Activated naive CD4-positive, alpha-beta T cell treated with anti-CD3 and anti-CD28 coated beads, Interleukin-2, amount 50 U/mL, for 24 hours (primary cell): ENCODE measurements at regions not wholly inside any gene's neighbourhood (a gene's known extent, or its start where the extent isn't known, plus 50 kb on each side); places are given as distances from the start of the nearest gene placed in this dataset.

ENCODE experiments used
- H3K27ac Mint-ChIP-seq: one replicate; pipeline ENCODE4 v1.8.0; 2021; ENCODE audit warnings: mild to moderate bottlenecking, mixed read lengths
- H3K27me3 Mint-ChIP-seq: one replicate; pipeline ENCODE4 v1.8.0; 2021; ENCODE audit warnings: mixed read lengths
- H3K36me3 Mint-ChIP-seq: one replicate; pipeline ENCODE4 v1.8.0; 2021; ENCODE audit warnings: mixed read lengths
- H3K4me1 Mint-ChIP-seq: one replicate; pipeline ENCODE4 v1.8.0; 2021; ENCODE audit warnings: mixed read lengths
- H3K4me3 Mint-ChIP-seq: one replicate; pipeline ENCODE4 v1.8.0; 2021; ENCODE audit warnings: mild to moderate bottlenecking, mixed read lengths
- H3K9me3 Mint-ChIP-seq: one replicate; pipeline ENCODE4 v1.8.0; 2021; ENCODE audit warnings: mixed read lengths

- no peak overlapping the region for H3K27ac Mint-ChIP-seq
- H3K9me3 Mint-ChIP-seq, result no peaks in the 10 kb centered on the region
- peaks cover 15% of the 10 kb centered on the region for H3K4me1 Mint-ChIP-seq
- no peak overlapping the region for H3K4me3 Mint-ChIP-seq
- peaks cover 6% of the 10 kb centered on the region for H3K27me3 Mint-ChIP-seq
- H3K36me3 Mint-ChIP-seq, result no peaks in the 10 kb centered on the region
These were observed 587.2 kb upstream of the ATP2B1 start for GRCh38 chr12:90295858-90296257.

DNA sequence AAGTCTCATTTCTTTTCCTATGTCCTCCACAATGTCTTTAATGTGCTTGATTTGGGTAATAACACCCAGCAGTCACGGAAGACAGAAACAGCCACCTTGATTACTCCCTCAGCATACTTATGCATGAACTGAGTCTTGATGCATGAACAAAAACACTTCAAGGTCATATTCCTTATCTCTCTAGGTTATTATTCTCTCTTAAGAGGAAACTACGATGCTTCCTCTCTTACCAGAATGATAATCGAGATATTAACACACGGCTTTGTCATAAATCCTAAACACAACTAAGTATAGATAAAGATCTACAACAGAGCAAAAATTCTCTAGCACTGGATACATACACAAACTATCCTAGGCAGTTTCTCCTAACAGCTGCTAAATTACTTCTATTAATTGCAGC is 583.5 kb upstream of the ATP2B1 start:
- H3K4me3 Mint-ChIP-seq, result no peak overlapping the region
- H3K9me3 Mint-ChIP-seq, result peaks cover 6% of the 10 kb centered on the region
- peaks cover 3% of the 10 kb centered on the region for H3K36me3 Mint-ChIP-seq
- peaks cover 6% of the 10 kb centered on the region for H3K27me3 Mint-ChIP-seq
- H3K4me1 Mint-ChIP-seq, result no peaks in the 10 kb centered on the region
- H3K27ac Mint-ChIP-seq, result no peak overlapping the region

DNA sequence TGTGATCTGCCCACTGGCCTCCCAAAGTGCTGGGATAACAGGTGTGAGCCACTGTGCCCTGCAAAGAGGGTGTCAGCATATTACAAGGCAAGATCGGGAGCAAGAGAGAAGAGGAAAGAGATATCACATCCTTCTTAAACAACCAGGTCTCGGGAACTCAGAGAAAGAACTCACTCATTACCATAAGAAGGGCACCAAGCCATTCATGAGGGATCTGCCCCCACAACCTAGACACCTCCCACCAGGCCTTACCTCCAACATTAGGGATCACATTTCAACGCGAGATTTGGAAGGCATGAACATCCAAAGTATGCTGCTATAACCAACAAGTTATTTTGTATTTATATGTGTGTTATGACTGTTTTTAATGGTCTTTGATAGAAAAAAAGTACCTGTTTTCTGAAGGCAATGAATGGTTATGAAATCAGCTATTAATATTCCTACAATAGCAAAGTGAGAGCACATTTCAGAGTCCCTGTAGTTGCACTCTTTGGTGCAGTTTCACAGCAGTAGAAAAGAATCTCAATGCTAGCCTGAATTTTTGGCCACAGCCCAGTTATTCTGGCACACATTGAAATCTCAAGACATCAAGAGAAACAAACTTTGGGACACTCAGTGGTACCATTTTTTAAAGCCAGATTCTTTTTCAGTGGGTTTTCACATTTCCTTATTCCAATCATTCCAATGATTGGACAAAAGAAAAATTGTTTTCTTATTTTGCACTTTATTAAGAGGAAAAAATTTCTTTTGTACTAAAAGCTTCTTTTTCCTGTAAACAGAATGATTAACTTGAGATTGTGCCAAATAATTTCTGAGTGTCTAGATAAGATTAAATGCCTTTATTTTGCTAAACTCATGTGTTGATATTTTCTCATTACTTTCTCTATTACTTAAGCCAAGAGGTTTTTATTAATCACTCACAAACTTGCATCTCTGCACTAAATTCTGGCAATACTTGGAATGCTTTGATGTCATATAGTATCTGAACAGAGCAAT is 582.6 kb upstream of the ATP2B1 start:
- H3K36me3 Mint-ChIP-seq, result peaks cover 3% of the 10 kb centered on the region
- peaks cover 6% of the 10 kb centered on the region for H3K9me3 Mint-ChIP-seq
- H3K27ac Mint-ChIP-seq, result no peak overlapping the region
- no peak overlapping the region for H3K4me3 Mint-ChIP-seq
- H3K27me3 Mint-ChIP-seq, result peaks cover 6% of the 10 kb centered on the region
- no peaks in the 10 kb centered on the region for H3K4me1 Mint-ChIP-seq

GRCh38 chr12:90287585-90287984 is 578.9 kb upstream of the ATP2B1 start:
- no peak overlapping the region for H3K27ac Mint-ChIP-seq
- no peaks in the 10 kb centered on the region for H3K4me1 Mint-ChIP-seq
- H3K36me3 Mint-ChIP-seq, result peaks cover 3% of the 10 kb centered on the region
- H3K4me3 Mint-ChIP-seq, result no peak overlapping the region
- peaks cover 2% of the 10 kb centered on the region for H3K27me3 Mint-ChIP-seq
- peaks cover 6% of the 10 kb centered on the region for H3K9me3 Mint-ChIP-seq

GRCh38 chr12:90281154-90281868 is 572.7 kb upstream of the ATP2B1 start:
- H3K36me3 Mint-ChIP-seq, result no peaks in the 10 kb centered on the region
- H3K9me3 Mint-ChIP-seq, result no peaks in the 10 kb centered on the region
- no peaks in the 10 kb centered on the region for H3K27me3 Mint-ChIP-seq

GRCh38 chr12:90280564-90281058 is 572.0 kb upstream of the ATP2B1 start:
- peak overlapping the region; percentile 85 for H3K27ac Mint-ChIP-seq
- H3K36me3 Mint-ChIP-seq, result no peaks in the 10 kb centered on the region
- no peaks in the 10 kb centered on the region for H3K27me3 Mint-ChIP-seq
- no peaks in the 10 kb centered on the region for H3K9me3 Mint-ChIP-seq
- peaks cover 15% of the 10 kb centered on the region for H3K4me1 Mint-ChIP-seq
- no peak overlapping the region for H3K4me3 Mint-ChIP-seq

More at GRCh38 chr12:90281154-90281868, 572.7 kb upstream of the ATP2B1 start:
- Mint-ChIP-seq H3K4me1 (peaks cover 15% of the 10 kb centered on the region), H3K4me3 (no peak overlapping the region), H3K27ac (peak overlapping the region; percentile 85)

DNA sequence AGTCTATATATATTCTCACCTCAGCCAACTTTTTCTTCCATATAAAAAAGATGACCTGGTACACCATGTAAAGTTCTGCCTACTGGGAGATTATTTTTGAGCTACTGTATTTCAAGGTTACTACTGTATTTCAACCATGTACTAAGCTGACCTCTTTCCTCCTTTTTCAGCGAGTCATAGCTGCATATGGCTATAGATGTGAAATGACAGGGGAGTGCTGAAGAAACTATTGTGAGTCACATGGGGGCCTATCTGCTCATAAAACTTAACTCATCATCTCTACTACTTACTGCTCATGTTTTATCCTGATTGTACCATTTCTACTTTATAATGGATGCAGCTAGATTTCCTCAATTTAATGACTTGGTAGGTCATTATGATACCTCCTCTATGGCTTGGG is 571.4 kb upstream of the ATP2B1 start:
- Mint-ChIP-seq H3K4me1 (peaks cover 15% of the 10 kb centered on the region), H3K27ac (no peak overlapping the region)

GRCh38 chr12:90275088-90275487 is 566.5 kb upstream of the ATP2B1 start:
- Mint-ChIP-seq H3K4me1 (peaks cover 5% of the 10 kb centered on the region), H3K9me3 (no peaks in the 10 kb centered on the region), H3K27me3 (no peaks in the 10 kb centered on the region), H3K36me3 (no peaks in the 10 kb centered on the region), H3K27ac (no peak overlapping the region), H3K4me3 (no peak overlapping the region)

More for the DNA sequence above, 571.4 kb upstream of the ATP2B1 start:
- H3K9me3 Mint-ChIP-seq, result no peaks in the 10 kb centered on the region
- no peak overlapping the region for H3K4me3 Mint-ChIP-seq
- no peaks in the 10 kb centered on the region for H3K36me3 Mint-ChIP-seq
- no peaks in the 10 kb centered on the region for H3K27me3 Mint-ChIP-seq

GRCh38 chr12:90274407-90274806 is 565.8 kb upstream of the ATP2B1 start:
- Mint-ChIP-seq H3K9me3 (no peaks in the 10 kb centered on the region), H3K4me1 (no peaks in the 10 kb centered on the region), H3K4me3 (no peak overlapping the region), H3K27me3 (no peaks in the 10 kb centered on the region), H3K27ac (no peak overlapping the region), H3K36me3 (no peaks in the 10 kb centered on the region)

GRCh38 chr12:90268574-90268973 is 559.9 kb upstream of the ATP2B1 start:
- Mint-ChIP-seq H3K27me3 (peaks cover 4% of the 10 kb centered on the region), H3K36me3 (no peaks in the 10 kb centered on the region), H3K9me3 (no peaks in the 10 kb centered on the region), H3K4me1 (no peaks in the 10 kb centered on the region), H3K27ac (no peak overlapping the region), H3K4me3 (no peak overlapping the region)

DNA sequence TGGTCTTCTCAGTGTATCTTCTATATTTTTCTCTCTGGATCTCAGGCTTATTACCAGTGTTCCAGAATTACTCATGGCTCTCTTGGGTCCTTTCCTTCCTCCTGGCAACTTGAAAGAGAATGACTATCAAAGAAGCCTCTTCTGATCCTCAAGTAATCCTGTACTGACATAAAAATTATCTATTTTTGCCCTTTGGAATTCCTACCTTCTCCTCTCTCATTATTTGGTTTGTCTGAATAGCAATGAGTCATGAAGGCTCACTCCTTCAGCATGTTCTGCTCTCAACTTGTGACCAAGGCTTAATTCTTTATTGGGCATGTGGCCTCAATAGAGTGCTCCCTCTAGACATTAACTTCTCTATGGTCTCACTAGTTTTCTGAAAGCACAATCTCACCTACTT is 553.6 kb upstream of the ATP2B1 start:
- Mint-ChIP-seq H3K4me3 (no peak overlapping the region), H3K9me3 (no peaks in the 10 kb centered on the region), H3K27me3 (peaks cover 8% of the 10 kb centered on the region), H3K27ac (no peak overlapping the region), H3K36me3 (no peaks in the 10 kb centered on the region), H3K4me1 (no peaks in the 10 kb centered on the region)

GRCh38 chr12:90261283-90261682 is 552.6 kb upstream of the ATP2B1 start:
- H3K27me3 Mint-ChIP-seq, result peaks cover 8% of the 10 kb centered on the region
- no peaks in the 10 kb centered on the region for H3K9me3 Mint-ChIP-seq
- no peaks in the 10 kb centered on the region for H3K36me3 Mint-ChIP-seq
- H3K4me3 Mint-ChIP-seq, result no peak overlapping the region
- no peaks in the 10 kb centered on the region for H3K4me1 Mint-ChIP-seq
- no peak overlapping the region for H3K27ac Mint-ChIP-seq

GRCh38 chr12:90260136-90260535 is 551.5 kb upstream of the ATP2B1 start:
- H3K4me1 Mint-ChIP-seq, result no peaks in the 10 kb centered on the region
- H3K36me3 Mint-ChIP-seq, result no peaks in the 10 kb centered on the region
- no peak overlapping the region for H3K27ac Mint-ChIP-seq
- H3K9me3 Mint-ChIP-seq, result no peaks in the 10 kb centered on the region
- H3K4me3 Mint-ChIP-seq, result no peak overlapping the region
- peaks cover 5% of the 10 kb centered on the region for H3K27me3 Mint-ChIP-seq

GRCh38 chr12:90257927-90258624 is 549.4 kb upstream of the ATP2B1 start:
- Mint-ChIP-seq H3K4me3 (no peak overlapping the region), H3K9me3 (no peaks in the 10 kb centered on the region), H3K4me1 (peaks cover 9% of the 10 kb centered on the region), H3K27ac (no peak overlapping the region), H3K27me3 (peaks cover 2% of the 10 kb centered on the region), H3K36me3 (no peaks in the 10 kb centered on the region)

GRCh38 chr12:90254796-90255195 is 546.2 kb upstream of the ATP2B1 start:
- H3K27me3 Mint-ChIP-seq, result no peaks in the 10 kb centered on the region
- peaks cover 9% of the 10 kb centered on the region for H3K4me1 Mint-ChIP-seq
- no peaks in the 10 kb centered on the region for H3K36me3 Mint-ChIP-seq
- no peak overlapping the region for H3K27ac Mint-ChIP-seq
- no peak overlapping the region for H3K4me3 Mint-ChIP-seq
- no peaks in the 10 kb centered on the region for H3K9me3 Mint-ChIP-seq
